Activated naive CD8-positive, alpha-beta T cell treated with anti-CD3 and anti-CD28 coated beads, Interleukin-2, amount 50 U/mL, for 24 hours (primary cell): ENCODE measurements at regions not wholly inside any gene's neighbourhood (a gene's known extent, or its start where the extent isn't known, plus 50 kb on each side); places are given as distances from the start of the nearest gene placed in this dataset.

Experiments
- ATAC-seq: fragments of 150-1000 bp; cut with Tn5 transposase; one replicate; pipeline ENCODE4 v1.10.0; 2021
- DNase-seq: peaks from one replicate; pipeline ENCODE4 v3.0.0; 2021
- H3K27ac Mint-ChIP-seq: one replicate; pipeline ENCODE4 v1.8.0; 2021; ENCODE audit warnings: mild to moderate bottlenecking, mixed read lengths
- H3K27me3 Mint-ChIP-seq: one replicate; pipeline ENCODE4 v1.8.0; 2021; ENCODE audit warnings: mixed read lengths
- H3K36me3 Mint-ChIP-seq: one replicate; pipeline ENCODE4 v1.8.0; 2021; ENCODE audit warnings: low read depth, mixed read lengths
- H3K4me1 Mint-ChIP-seq: one replicate; pipeline ENCODE4 v1.8.0; 2021; ENCODE audit warnings: mixed read lengths
- H3K4me3 Mint-ChIP-seq: one replicate; pipeline ENCODE4 v1.8.0; 2021; ENCODE audit warnings: mild to moderate bottlenecking, moderate library complexity, mixed read lengths
- H3K9me3 Mint-ChIP-seq: one replicate; pipeline ENCODE4 v1.8.0; 2021; ENCODE audit warnings: mixed read lengths

DNA sequence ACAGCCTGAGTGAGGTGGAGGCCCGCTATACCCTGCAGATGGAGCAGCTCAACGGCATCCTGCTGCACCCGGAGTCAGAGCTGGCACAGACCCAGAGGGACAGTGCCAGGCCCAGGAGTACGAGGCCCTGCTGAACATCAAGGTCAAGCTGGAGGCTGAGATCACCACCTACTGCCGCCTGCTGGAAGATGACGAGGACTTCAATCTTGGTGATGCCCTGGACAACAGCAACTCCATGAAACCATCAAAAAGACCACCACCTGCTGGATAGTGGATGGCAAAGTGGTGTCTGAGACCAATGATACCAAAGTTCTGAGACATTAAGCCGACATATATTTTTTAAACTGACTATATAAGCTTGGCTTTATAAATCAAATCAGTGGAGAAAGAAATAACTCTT lies 73.3 kb upstream of the HHIP start:
- Mint-ChIP-seq H3K9me3 (no peaks in the 10 kb centered on the region), H3K27me3 (no peaks in the 10 kb centered on the region), H3K36me3 (no peaks in the 10 kb centered on the region), H3K27ac (no peak overlapping the region), H3K4me1 (no peaks in the 10 kb centered on the region), H3K4me3 (no peak overlapping the region)
- DNase-seq (no peak), ATAC-seq (no peak)

DNA sequence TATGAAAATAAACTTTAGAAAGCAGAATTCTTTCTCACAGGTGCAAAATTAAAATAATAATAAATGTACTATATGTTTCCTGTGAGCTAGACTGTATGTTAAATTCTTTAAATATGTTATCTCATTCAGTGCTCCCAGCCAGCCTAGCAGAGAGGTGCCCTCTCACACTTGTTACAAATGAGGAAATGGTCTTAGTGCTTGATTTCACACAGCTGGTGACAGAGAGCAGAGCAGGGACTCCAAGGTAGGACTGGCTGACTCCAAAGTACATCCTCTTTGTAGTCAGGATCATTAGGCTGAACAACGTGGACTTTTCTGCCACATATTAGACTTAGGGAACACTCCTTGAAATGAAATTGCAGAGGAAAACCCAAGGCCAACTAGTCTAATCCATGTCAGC lies 72.0 kb upstream of the HHIP start:
- no peak overlapping the region for H3K27ac Mint-ChIP-seq
- DNase-seq (no peak), ATAC-seq (no peak)
- H3K4me1 Mint-ChIP-seq = no peaks in the 10 kb centered on the region
- H3K36me3 Mint-ChIP-seq = no peaks in the 10 kb centered on the region
- no peak overlapping the region for H3K4me3 Mint-ChIP-seq
- H3K9me3 Mint-ChIP-seq = no peaks in the 10 kb centered on the region
- no peaks in the 10 kb centered on the region for H3K27me3 Mint-ChIP-seq

DNA sequence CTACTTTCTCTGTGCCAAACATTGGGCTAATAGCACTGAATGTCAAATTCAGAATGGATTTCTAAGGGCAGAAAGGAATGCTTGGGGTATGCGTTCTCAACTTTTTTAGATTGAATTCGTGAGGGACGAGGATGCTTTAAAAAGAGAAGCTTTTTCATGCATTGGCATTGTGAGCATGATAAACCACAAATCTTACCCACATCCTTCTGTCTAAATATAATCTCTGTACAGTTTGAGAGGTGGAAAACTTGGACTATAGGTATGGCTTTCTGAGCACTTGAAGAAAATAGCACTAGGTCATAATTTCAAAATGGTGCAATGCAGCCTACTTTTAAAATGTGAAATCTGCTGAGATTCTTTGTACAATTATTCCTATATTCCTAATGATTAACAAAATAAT lies 71.4 kb upstream of the HHIP start:
- Mint-ChIP-seq H3K9me3 (no peaks in the 10 kb centered on the region), H3K27ac (no peak overlapping the region), H3K36me3 (no peaks in the 10 kb centered on the region), H3K4me3 (no peak overlapping the region), H3K27me3 (no peaks in the 10 kb centered on the region), H3K4me1 (no peaks in the 10 kb centered on the region)
- DNase-seq (no peak), ATAC-seq (no peak)

DNA sequence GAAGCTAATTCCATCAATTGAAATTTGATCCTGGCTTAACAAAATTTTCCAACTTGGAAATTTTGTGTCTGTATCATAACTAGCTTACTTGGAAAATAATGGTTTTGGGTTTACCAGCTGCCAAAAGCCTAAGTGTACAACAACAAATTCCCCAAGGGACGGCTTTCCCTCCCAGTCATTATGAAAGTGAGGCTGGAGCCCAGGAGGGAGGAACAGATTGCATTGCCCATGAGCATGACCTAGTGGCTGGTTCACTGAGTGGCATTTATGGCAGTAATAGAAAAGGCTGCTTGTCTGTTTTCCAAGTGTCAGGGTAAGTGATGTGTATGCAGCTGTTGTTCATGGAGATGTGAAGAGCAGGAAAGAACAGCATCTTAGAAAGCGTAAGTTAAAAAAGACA lies 70.8 kb upstream of the HHIP start:
- no peak overlapping the region for H3K4me3 Mint-ChIP-seq
- no peak for DNase-seq
- no peak for ATAC-seq

DNA sequence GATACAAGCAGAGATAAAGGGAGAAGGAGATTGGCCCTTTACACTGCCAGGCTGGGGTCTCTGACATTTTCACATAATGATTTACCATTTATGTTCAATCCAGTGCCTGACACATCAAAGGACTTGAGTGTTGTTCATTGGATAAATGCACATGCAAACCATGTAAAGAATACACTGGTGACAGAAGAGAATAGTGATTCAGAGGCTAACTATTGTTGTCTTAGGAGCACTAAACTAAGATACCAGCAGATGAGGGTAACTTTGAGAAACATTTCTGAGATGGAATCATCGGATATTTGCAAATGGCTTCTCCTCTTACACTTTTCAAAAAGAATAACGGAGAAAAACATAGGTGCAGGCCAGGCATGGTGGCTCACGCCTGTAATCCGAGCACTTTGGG lies 67.3 kb upstream of the HHIP start:
- Mint-ChIP-seq H3K9me3 (no peaks in the 10 kb centered on the region), H3K4me3 (no peak overlapping the region), H3K27me3 (no peaks in the 10 kb centered on the region), H3K36me3 (no peaks in the 10 kb centered on the region), H3K27ac (no peak overlapping the region), H3K4me1 (no peaks in the 10 kb centered on the region)
- ATAC-seq = no peak
- no peak for DNase-seq

More for the DNA sequence above, 70.8 kb upstream of the HHIP start:
- no peaks in the 10 kb centered on the region for H3K4me1 Mint-ChIP-seq
- H3K27ac Mint-ChIP-seq = no peak overlapping the region
- no peaks in the 10 kb centered on the region for H3K9me3 Mint-ChIP-seq
- H3K27me3 Mint-ChIP-seq = no peaks in the 10 kb centered on the region
- no peaks in the 10 kb centered on the region for H3K36me3 Mint-ChIP-seq

DNA sequence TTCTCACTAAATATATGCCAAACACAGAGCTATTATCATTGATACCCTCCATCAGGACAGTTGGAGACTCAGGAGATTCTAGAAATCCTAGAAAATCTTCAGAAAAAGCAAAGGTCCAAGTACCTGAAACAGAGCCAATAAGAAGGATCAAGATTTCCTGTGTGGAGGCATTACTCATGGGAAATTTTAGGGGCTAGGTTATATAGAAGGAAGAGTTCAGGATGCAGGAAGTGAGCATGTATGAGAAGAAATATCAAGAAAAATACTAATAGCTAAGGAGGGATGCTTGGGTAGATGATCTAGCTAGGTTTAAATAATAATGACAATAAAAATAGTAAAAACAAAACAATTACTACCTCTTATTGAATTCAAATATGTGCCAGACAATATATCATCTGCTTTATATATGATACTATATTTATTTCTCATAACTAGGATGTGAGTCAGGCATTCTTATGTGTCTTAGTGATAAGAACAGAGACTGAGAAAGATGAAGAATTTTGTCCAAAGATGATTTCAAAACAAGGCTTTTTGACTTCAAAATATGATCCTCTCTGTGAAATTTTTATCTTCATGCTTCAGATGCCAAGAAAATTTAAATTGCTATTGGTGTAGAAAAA lies 66.4 kb upstream of the HHIP start:
- DNase-seq (no peak), ATAC-seq (no peak)
- H3K27ac Mint-ChIP-seq = no peak overlapping the region
- no peaks in the 10 kb centered on the region for H3K36me3 Mint-ChIP-seq
- no peaks in the 10 kb centered on the region for H3K27me3 Mint-ChIP-seq
- no peaks in the 10 kb centered on the region for H3K9me3 Mint-ChIP-seq
- no peaks in the 10 kb centered on the region for H3K4me1 Mint-ChIP-seq
- H3K4me3 Mint-ChIP-seq = no peak overlapping the region

DNA sequence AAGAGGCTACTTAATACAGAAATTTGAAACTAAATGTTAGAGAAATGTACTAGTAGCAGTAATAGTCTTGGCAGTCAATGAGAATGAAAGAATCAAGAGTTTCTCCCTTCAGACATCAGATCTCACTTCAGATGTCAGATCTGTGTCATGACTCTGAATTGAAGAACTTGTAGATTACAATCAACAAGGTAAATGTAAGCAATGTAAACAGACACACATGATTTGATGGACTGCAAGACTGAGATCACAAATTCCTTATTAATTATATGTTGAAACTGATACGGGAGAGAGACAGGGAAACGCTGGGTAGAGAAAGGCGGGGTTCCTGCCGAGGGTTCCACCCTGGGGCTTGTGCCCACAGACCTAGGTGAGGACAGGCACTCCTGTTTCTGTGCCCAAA lies 65.5 kb upstream of the HHIP start:
- Mint-ChIP-seq H3K4me3 (no peak overlapping the region), H3K4me1 (no peaks in the 10 kb centered on the region), H3K27me3 (no peaks in the 10 kb centered on the region), H3K36me3 (no peaks in the 10 kb centered on the region), H3K9me3 (no peaks in the 10 kb centered on the region), H3K27ac (no peak overlapping the region)
- DNase-seq = no peak
- ATAC-seq = no peak

DNA sequence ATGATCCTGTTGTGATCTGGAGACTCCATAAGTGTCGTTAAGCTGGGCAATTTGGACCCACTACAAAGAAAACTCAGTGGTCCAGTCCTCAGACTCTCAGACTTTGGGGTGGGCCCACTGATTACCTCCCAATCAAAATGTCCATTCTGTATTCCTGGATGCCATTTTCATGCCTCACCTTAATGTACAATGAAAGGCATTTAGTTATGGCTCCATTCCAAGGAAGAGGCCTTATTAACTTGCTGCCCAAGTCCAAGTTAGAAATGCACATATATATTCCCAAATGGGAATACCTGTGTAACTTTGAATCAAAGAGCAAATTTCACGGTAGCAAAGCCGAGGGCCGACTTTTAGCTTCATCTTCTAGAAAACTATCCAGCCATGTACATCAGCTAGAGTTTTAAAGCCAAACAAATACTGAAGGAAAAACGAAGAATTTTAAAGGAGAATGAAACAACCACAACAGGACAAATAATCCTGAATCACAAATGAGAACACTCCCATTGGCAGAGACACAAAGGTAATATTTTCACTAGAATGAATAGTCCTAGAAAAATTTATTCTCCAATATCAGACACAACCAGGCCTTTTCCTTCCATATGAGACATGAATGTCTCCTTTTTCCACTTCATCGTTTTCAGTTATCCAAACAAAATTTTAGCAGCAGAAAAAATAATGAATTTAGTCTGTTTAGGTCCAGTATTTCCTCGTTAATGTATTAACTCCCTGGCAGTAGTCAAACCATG lies 63.7 kb upstream of the HHIP start:
- Mint-ChIP-seq H3K4me1 (no peaks in the 10 kb centered on the region), H3K36me3 (no peaks in the 10 kb centered on the region)
- no peak for DNase-seq

DNA sequence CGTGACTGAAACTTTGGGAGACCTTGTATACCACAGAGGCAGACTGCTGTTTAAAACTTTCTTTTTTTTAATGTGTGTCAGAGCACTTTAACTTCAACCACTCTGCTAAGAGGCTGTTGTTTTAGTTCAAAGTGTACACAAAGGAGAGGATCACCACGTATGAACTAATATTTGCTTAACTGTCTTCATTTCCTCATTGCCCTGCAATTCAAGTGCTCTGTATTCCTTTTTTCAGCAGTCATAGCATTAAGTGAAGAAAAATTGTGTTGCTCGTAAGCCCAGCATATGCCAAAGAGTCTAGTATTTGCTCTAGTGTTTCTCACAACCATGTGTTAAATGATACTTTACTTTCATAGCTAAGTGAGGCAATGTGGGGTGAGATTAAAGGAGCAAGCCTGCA lies 63.0 kb upstream of the HHIP start:
- no peaks in the 10 kb centered on the region for H3K27me3 Mint-ChIP-seq
- H3K36me3 Mint-ChIP-seq = no peaks in the 10 kb centered on the region
- H3K4me3 Mint-ChIP-seq = no peak overlapping the region
- H3K4me1 Mint-ChIP-seq = no peaks in the 10 kb centered on the region
- peaks cover 4% of the 10 kb centered on the region for H3K9me3 Mint-ChIP-seq
- H3K27ac Mint-ChIP-seq = no peak overlapping the region
- no peak for DNase-seq
- ATAC-seq = no peak

More for the DNA sequence above, 63.7 kb upstream of the HHIP start:
- Mint-ChIP-seq H3K27me3 (no peaks in the 10 kb centered on the region), H3K27ac (no peak overlapping the region), H3K9me3 (no peaks in the 10 kb centered on the region), H3K4me3 (no peak overlapping the region)
- no peak for ATAC-seq

DNA sequence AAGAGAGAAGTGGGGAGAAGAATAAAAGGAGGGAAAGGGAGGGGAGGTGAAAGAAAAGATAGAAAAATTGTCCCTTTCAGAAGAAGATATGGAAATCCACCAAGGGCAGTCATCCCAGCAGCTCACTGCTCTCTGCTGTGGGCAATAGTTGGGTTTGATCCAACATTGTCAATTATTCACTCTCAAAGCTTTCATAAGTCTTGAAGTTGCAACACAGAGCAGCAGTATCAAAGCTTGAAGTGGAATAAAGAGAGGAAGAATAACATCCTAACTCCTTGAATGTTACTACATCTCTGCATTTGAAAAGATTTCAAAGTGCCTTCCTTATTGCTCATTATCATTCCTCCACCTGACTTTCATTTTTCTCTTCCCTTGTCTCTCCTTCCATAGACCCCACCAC lies 62.3 kb upstream of the HHIP start:
- DNase-seq (no peak), ATAC-seq (no peak)
- Mint-ChIP-seq H3K36me3 (no peaks in the 10 kb centered on the region), H3K27me3 (no peaks in the 10 kb centered on the region), H3K4me3 (no peak overlapping the region), H3K9me3 (peaks cover 4% of the 10 kb centered on the region), H3K27ac (no peak overlapping the region), H3K4me1 (no peaks in the 10 kb centered on the region)

DNA sequence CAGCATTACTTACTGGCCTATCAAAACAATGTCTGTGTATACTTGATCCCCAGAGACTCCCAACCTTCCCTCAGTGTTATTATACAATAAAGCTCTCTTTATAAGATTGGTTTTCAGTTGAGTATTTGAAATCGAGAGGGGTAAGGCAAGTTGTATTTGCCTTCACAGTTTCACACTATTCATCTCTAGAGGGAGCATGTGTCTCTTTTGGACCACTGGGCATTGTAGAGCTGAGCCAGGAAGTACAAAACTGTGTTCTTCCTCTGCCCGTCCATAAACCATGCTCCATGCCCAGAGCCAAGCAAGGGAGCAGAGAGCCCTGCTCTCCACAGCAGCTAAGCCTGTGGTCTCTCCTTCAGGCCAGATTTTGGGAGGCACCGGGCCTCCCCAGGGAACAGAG lies 61.5 kb upstream of the HHIP start:
- no peak for ATAC-seq
- Mint-ChIP-seq H3K27ac (no peak overlapping the region), H3K9me3 (peaks cover 4% of the 10 kb centered on the region), H3K27me3 (no peaks in the 10 kb centered on the region), H3K4me1 (no peaks in the 10 kb centered on the region), H3K36me3 (no peaks in the 10 kb centered on the region), H3K4me3 (no peak overlapping the region)
- DNase-seq = no peak

DNA sequence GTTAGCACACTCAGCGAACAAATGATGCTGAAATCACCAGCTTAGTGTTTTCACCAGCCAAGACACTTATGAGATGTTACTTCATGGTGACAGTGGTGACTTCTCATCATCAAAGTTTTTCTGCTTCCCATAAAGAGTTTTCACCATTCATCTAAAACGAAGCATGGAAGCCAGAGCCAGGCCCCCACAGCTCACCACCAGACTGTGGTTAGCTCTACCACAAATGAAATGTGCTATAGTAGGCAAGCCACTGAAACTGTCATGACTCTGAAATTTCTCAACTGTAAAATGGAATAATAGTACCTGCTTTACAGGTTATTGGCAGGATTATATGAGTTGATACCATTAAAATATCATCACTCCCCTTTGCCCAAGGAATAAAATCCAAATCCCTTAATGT lies 56.4 kb upstream of the HHIP start:
- DNase-seq (no peak), ATAC-seq (no peak)
- Mint-ChIP-seq H3K27me3 (no peaks in the 10 kb centered on the region), H3K36me3 (no peaks in the 10 kb centered on the region), H3K4me3 (no peak overlapping the region), H3K9me3 (peaks cover 4% of the 10 kb centered on the region), H3K4me1 (no peaks in the 10 kb centered on the region), H3K27ac (no peak overlapping the region)

DNA sequence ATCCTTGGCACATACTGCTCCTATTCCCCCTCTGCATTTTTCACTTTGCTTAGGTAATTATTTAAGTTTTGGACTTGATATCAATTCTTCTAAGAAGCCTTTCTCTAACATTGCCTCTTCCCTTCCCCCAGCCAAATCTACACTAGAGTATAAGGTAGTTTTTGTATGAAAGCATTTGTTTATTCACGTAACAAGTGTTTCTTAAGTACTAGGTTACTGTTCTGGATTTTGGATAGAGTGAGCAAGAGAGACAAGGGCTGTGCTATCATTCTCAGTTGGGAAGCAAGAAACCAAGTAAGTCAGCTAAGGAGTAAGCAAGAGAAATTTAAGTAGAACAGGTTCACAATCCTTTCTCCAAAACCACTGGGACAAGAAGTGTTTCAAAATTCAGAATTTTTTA lies 55.9 kb upstream of the HHIP start:
- Mint-ChIP-seq H3K36me3 (no peaks in the 10 kb centered on the region), H3K27ac (no peak overlapping the region), H3K27me3 (no peaks in the 10 kb centered on the region), H3K4me1 (no peaks in the 10 kb centered on the region), H3K9me3 (peaks cover 4% of the 10 kb centered on the region), H3K4me3 (no peak overlapping the region)
- DNase-seq (no peak), ATAC-seq (no peak)

DNA sequence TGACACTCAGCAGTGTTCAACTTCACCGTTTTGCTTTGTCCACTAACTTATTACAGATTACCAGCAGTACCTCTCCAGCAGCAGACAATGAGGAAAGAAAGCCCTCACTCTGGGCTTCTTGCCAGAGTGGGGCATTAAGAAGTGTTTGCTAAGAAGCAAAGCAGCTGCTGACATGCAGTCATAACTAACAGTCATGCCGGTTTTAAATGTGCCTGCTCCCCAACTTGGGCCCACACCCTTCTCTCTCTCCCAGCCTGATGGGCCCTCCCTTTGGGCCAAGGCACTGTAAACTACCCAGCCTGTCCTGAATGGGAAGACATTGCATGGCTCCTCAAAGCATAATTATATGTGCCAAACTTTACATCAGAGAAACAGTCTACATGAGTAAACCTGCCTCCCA lies 54.6 kb upstream of the HHIP start:
- DNase-seq (no peak), ATAC-seq (no peak)
- Mint-ChIP-seq H3K4me1 (no peaks in the 10 kb centered on the region), H3K4me3 (no peak overlapping the region), H3K9me3 (peaks cover 4% of the 10 kb centered on the region), H3K36me3 (no peaks in the 10 kb centered on the region), H3K27me3 (peaks cover under 1% of the 10 kb centered on the region), H3K27ac (no peak overlapping the region)

DNA sequence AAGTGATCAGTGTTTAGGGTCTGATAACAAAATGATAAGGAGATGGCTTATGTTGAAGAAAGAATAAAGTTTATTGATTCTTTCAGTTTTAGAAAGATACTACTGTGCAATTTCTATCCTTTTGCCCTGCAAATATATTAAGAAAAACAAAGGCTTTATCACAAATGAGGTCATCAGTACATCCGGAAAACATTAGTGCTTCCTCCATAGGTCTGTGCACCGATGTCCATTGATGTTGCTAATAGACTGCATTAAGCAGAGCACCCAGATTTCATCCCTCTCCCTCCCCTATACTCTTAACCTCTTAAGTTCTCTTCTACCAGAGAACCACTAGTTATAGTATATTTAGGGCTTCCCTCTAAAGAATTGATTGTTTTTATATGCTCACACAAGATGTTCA lies 53.7 kb upstream of the HHIP start:
- H3K27ac Mint-ChIP-seq = no peak overlapping the region
- no peaks in the 10 kb centered on the region for H3K4me1 Mint-ChIP-seq
- peaks cover 4% of the 10 kb centered on the region for H3K9me3 Mint-ChIP-seq
- ATAC-seq = no peak
- DNase-seq = no peak
- no peaks in the 10 kb centered on the region for H3K36me3 Mint-ChIP-seq
- H3K4me3 Mint-ChIP-seq = no peak overlapping the region
- peaks cover 4% of the 10 kb centered on the region for H3K27me3 Mint-ChIP-seq
